ACC112 (cell line): ENCODE measurements at regions not wholly inside any gene's neighbourhood (a gene's known extent, or its start where the extent isn't known, plus 50 kb on each side); places are given as distances from the start of the nearest gene placed in this dataset.

Source experiments
- H2AFZ ChIP-seq: fragments of 200-600 bp; sonication (generic); one replicate; pipeline ENCODE4 v1.6.0; 2017; ENCODE audit warnings: antibody characterized with exemption, low read length; ENCODE audit not compliant: unreplicated experiment
- H3K27ac ChIP-seq: fragments of 200-600 bp; sonication (generic); 2 replicates; pipeline ENCODE4 v1.5.1; 2014; ENCODE audit warnings: low read depth, mild to moderate bottlenecking, antibody characterized with exemption, low read length, moderate library complexity
- H3K27me3 ChIP-seq: fragments of 200-600 bp; sonication (generic); 2 replicates; pipeline ENCODE4 v1.6.1; 2014; ENCODE audit warnings: mild to moderate bottlenecking, antibody characterized with exemption, low read length, moderate library complexity, mixed read lengths; ENCODE audit not compliant: insufficient read depth
- H3K36me3 ChIP-seq: fragments of 200-600 bp; sonication (generic); 2 replicates; pipeline ENCODE4 v1.6.1; 2016; ENCODE audit warnings: mild to moderate bottlenecking, antibody characterized with exemption, low read length, moderate library complexity, mixed read lengths; ENCODE audit not compliant: insufficient read depth
- H3K4me1 ChIP-seq: fragments of 200-600 bp; sonication (generic); one replicate; pipeline ENCODE4 v1.6.1; 2016; ENCODE audit warnings: low read length, mixed read lengths; ENCODE audit not compliant: insufficient read depth, unreplicated experiment, control insufficient read depth
- H3K4me3 ChIP-seq: fragments of 200-600 bp; sonication (generic); 2 replicates; pipeline ENCODE4 v1.5.1; 2014; ENCODE audit warnings: mild to moderate bottlenecking, low read depth, low read length
- H3K79me2 ChIP-seq: fragments of 200-600 bp; sonication (generic); one replicate; pipeline ENCODE4 v1.6.0; 2016; ENCODE audit warnings: low read length; ENCODE audit not compliant: control insufficient read depth, unreplicated experiment, insufficient read depth

- H3K4me3 ChIP-seq = no peak overlapping the region
- H3K27me3 ChIP-seq = no peaks in the 10 kb centered on the region
- no peaks in the 10 kb centered on the region for H3K4me1 ChIP-seq
- no peak overlapping the region for H2AFZ ChIP-seq
- no peaks in the 10 kb centered on the region for H3K36me3 ChIP-seq
- no peak overlapping the region for H3K27ac ChIP-seq
- H3K79me2 ChIP-seq = no peaks in the 10 kb centered on the region
These were observed 184.1 kb downstream of the SOD2 start for GRCh38 chr6:159508931-159509330.

GRCh38 chr6:159506048-159506447, 187.0 kb downstream of the SOD2 start:
- H3K27me3 ChIP-seq = no peaks in the 10 kb centered on the region
- H2AFZ ChIP-seq = no peak overlapping the region
- no peak overlapping the region for H3K27ac ChIP-seq
- H3K36me3 ChIP-seq = no peaks in the 10 kb centered on the region
- no peak overlapping the region for H3K4me3 ChIP-seq
- no peaks in the 10 kb centered on the region for H3K4me1 ChIP-seq
- no peaks in the 10 kb centered on the region for H3K79me2 ChIP-seq

GRCh38 chr6:159505140-159505922, 187.7 kb downstream of the SOD2 start:
- Histone ChIP-seq H3K79me2 (no peaks in the 10 kb centered on the region), H3K4me1 (no peaks in the 10 kb centered on the region), H2AFZ (no peak overlapping the region), H3K27ac (no peak overlapping the region), H3K4me3 (no peak overlapping the region), H3K36me3 (no peaks in the 10 kb centered on the region), H3K27me3 (no peaks in the 10 kb centered on the region)

GRCh38 chr6:159501558-159501957, 191.5 kb downstream of the SOD2 start:
- H3K36me3 ChIP-seq = no peaks in the 10 kb centered on the region
- no peaks in the 10 kb centered on the region for H3K4me1 ChIP-seq
- H3K4me3 ChIP-seq = no peak overlapping the region
- no peak overlapping the region for H2AFZ ChIP-seq
- no peak overlapping the region for H3K27ac ChIP-seq
- H3K79me2 ChIP-seq = no peaks in the 10 kb centered on the region
- H3K27me3 ChIP-seq = no peaks in the 10 kb centered on the region

- Histone ChIP-seq H3K36me3 (no peaks in the 10 kb centered on the region), H3K27ac (no peak overlapping the region), H3K27me3 (no peaks in the 10 kb centered on the region), H3K79me2 (no peaks in the 10 kb centered on the region), H3K4me1 (no peaks in the 10 kb centered on the region), H2AFZ (no peak overlapping the region), H3K4me3 (no peak overlapping the region)
These were observed 194.0 kb downstream of the SOD2 start for GRCh38 chr6:159499034-159499433.

- Histone ChIP-seq H3K36me3 (no peaks in the 10 kb centered on the region), H3K27me3 (no peaks in the 10 kb centered on the region), H3K79me2 (no peaks in the 10 kb centered on the region), H2AFZ (no peak overlapping the region), H3K4me3 (no peak overlapping the region), H3K27ac (no peak overlapping the region), H3K4me1 (no peaks in the 10 kb centered on the region)
These were observed 198.5 kb downstream of the SOD2 start for GRCh38 chr6:159494586-159494972.

- no peak overlapping the region for H3K27ac ChIP-seq
- no peaks in the 10 kb centered on the region for H3K4me1 ChIP-seq
- H3K4me3 ChIP-seq = no peak overlapping the region
- no peaks in the 10 kb centered on the region for H3K36me3 ChIP-seq
- H3K79me2 ChIP-seq = no peaks in the 10 kb centered on the region
- 0 out of 2 replicates have a peak, but pooled peaks cover 2% of the 10 kb centered on the region for H3K27me3 ChIP-seq
- no peak overlapping the region for H2AFZ ChIP-seq
These were observed 199.0 kb downstream of the SOD2 start for GRCh38 chr6:159493898-159494585.

GRCh38 chr6:159493231-159493897, 199.7 kb downstream of the SOD2 start:
- Histone ChIP-seq H3K27ac (no peak overlapping the region), H3K4me1 (no peaks in the 10 kb centered on the region), H3K36me3 (no peaks in the 10 kb centered on the region), H2AFZ (no peak overlapping the region), H3K27me3 (0 out of 2 replicates have a peak, but pooled peaks cover 2% of the 10 kb centered on the region), H3K4me3 (no peak overlapping the region), H3K79me2 (no peaks in the 10 kb centered on the region)

GRCh38 chr6:159490298-159490937, 202.6 kb downstream of the SOD2 start:
- no peak overlapping the region for H2AFZ ChIP-seq
- no peaks in the 10 kb centered on the region for H3K79me2 ChIP-seq
- H3K27me3 ChIP-seq = 0 out of 2 replicates have a peak, but pooled peaks cover 2% of the 10 kb centered on the region
- peaks cover 9% of the 10 kb centered on the region for H3K4me1 ChIP-seq
- no peak overlapping the region for H3K27ac ChIP-seq
- no peaks in the 10 kb centered on the region for H3K36me3 ChIP-seq
- H3K4me3 ChIP-seq = no peak overlapping the region

- Histone ChIP-seq H3K4me1 (peaks cover 9% of the 10 kb centered on the region), H2AFZ (no peak overlapping the region), H3K27ac (no peak overlapping the region), H3K4me3 (no peak overlapping the region), H3K27me3 (peaks cover 5% of the 10 kb centered on the region; the same call in 1 of the 2 replicates), H3K36me3 (no peaks in the 10 kb centered on the region), H3K79me2 (no peaks in the 10 kb centered on the region)
These were observed 205.4 kb downstream of the SOD2 start for GRCh38 chr6:159487636-159488035.
